ENCODE measurements at regions not wholly inside any gene's neighbourhood (a gene's known extent, or its start where the extent isn't known, plus 50 kb on each side); places are given as distances from the start of the nearest gene placed in this dataset.
"Not testable (repeated sequence)": the region's sequence is repeated elsewhere in the genome, so short reads cannot be mapped to it uniquely, and the experiment has no call there.

- no peaks in the 10 kb centered on the region for H3K9me3 ChIP-seq (ENCODE audit: control insufficient read depth, low read depth, low read length)
- H3K4me1 ChIP-seq (ENCODE audit: control insufficient read depth, low read depth, low read length): no peaks in the 10 kb centered on the region
- no peak overlapping the region for H3K27ac ChIP-seq (ENCODE audit: low read length)
- no peaks in the 10 kb centered on the region for H3K27me3 ChIP-seq (ENCODE audit: control insufficient read depth, insufficient read depth, low read length)
- no peak overlapping the region for H3K4me3 ChIP-seq (ENCODE audit: low read length)
- H3K36me3 ChIP-seq (ENCODE audit: control insufficient read depth, low read depth, low read length): no peaks in the 10 kb centered on the region
- no peak overlapping the region for H3K9ac ChIP-seq (ENCODE audit: low read length)
These were observed 61.9 kb upstream of the TARDBP start for GRCh38 chr1:10950316-10951172.

- not testable (repeated sequence) for H3K36me3 ChIP-seq (ENCODE audit: control insufficient read depth, low read depth, low read length); H3K27me3 ChIP-seq (ENCODE audit: control insufficient read depth, insufficient read depth, low read length); H3K4me1 ChIP-seq (ENCODE audit: control insufficient read depth, low read depth, low read length); H3K27ac ChIP-seq (ENCODE audit: low read length); H3K4me3 ChIP-seq (ENCODE audit: low read length); H3K9ac ChIP-seq (ENCODE audit: low read length); H3K9me3 ChIP-seq (ENCODE audit: control insufficient read depth, low read depth, low read length)
These were observed 61.2 kb upstream of the TARDBP start for GRCh38 chr1:10951298-10951697.

- H3K27ac ChIP-seq (ENCODE audit: low read length): no peak overlapping the region
- no peaks in the 10 kb centered on the region for H3K36me3 ChIP-seq (ENCODE audit: control insufficient read depth, low read depth, low read length)
- H3K9ac ChIP-seq (ENCODE audit: low read length): no peak overlapping the region
- H3K27me3 ChIP-seq (ENCODE audit: control insufficient read depth, insufficient read depth, low read length): no peaks in the 10 kb centered on the region
- no peaks in the 10 kb centered on the region for H3K9me3 ChIP-seq (ENCODE audit: control insufficient read depth, low read depth, low read length)
- H3K4me3 ChIP-seq (ENCODE audit: low read length): no peak overlapping the region
- no peaks in the 10 kb centered on the region for H3K4me1 ChIP-seq (ENCODE audit: control insufficient read depth, low read depth, low read length)
These were observed 60.5 kb upstream of the TARDBP start for GRCh38 chr1:10951961-10952360.

GRCh38 chr1:10953505-10954193 is 58.8 kb upstream of the TARDBP start:
- Histone ChIP-seq H3K9ac (ENCODE audit: low read length) (no peak overlapping the region), H3K27me3 (ENCODE audit: control insufficient read depth, insufficient read depth, low read length) (no peaks in the 10 kb centered on the region), H3K9me3 (ENCODE audit: control insufficient read depth, low read depth, low read length) (no peaks in the 10 kb centered on the region), H3K27ac (ENCODE audit: low read length) (no peak overlapping the region), H3K36me3 (ENCODE audit: control insufficient read depth, low read depth, low read length) (no peaks in the 10 kb centered on the region), H3K4me1 (ENCODE audit: control insufficient read depth, low read depth, low read length) (peaks cover 4% of the 10 kb centered on the region), H3K4me3 (ENCODE audit: low read length) (no peak overlapping the region)

- Histone ChIP-seq H3K36me3 (ENCODE audit: control insufficient read depth, low read depth, low read length) (no peaks in the 10 kb centered on the region), H3K4me1 (ENCODE audit: control insufficient read depth, low read depth, low read length) (peaks cover 8% of the 10 kb centered on the region), H3K4me3 (ENCODE audit: low read length) (no peak overlapping the region), H3K27ac (ENCODE audit: low read length) (no peak overlapping the region), H3K27me3 (ENCODE audit: control insufficient read depth, insufficient read depth, low read length) (no peaks in the 10 kb centered on the region), H3K9ac (ENCODE audit: low read length) (no peak overlapping the region), H3K9me3 (ENCODE audit: control insufficient read depth, low read depth, low read length) (no peaks in the 10 kb centered on the region)
These were observed 55.3 kb upstream of the TARDBP start for GRCh38 chr1:10957133-10957532.

- Histone ChIP-seq H3K27ac (ENCODE audit: low read length) (no peak overlapping the region), H3K36me3 (ENCODE audit: control insufficient read depth, low read depth, low read length) (no peaks in the 10 kb centered on the region), H3K4me1 (ENCODE audit: control insufficient read depth, low read depth, low read length) (peaks cover 8% of the 10 kb centered on the region), H3K4me3 (ENCODE audit: low read length) (no peak overlapping the region), H3K27me3 (ENCODE audit: control insufficient read depth, insufficient read depth, low read length) (no peaks in the 10 kb centered on the region), H3K9me3 (ENCODE audit: control insufficient read depth, low read depth, low read length) (no peaks in the 10 kb centered on the region), H3K9ac (ENCODE audit: low read length) (no peak overlapping the region)
These were observed 53.8 kb upstream of the TARDBP start for GRCh38 chr1:10958614-10959013.

- H3K4me1 ChIP-seq (ENCODE audit: control insufficient read depth, low read depth, low read length): peaks cover 8% of the 10 kb centered on the region
- H3K9ac ChIP-seq (ENCODE audit: low read length): no peak overlapping the region
- no peak overlapping the region for H3K27ac ChIP-seq (ENCODE audit: low read length)
- H3K4me3 ChIP-seq (ENCODE audit: low read length): no peak overlapping the region
- no peaks in the 10 kb centered on the region for H3K9me3 ChIP-seq (ENCODE audit: control insufficient read depth, low read depth, low read length)
- H3K27me3 ChIP-seq (ENCODE audit: control insufficient read depth, insufficient read depth, low read length): no peaks in the 10 kb centered on the region
- no peaks in the 10 kb centered on the region for H3K36me3 ChIP-seq (ENCODE audit: control insufficient read depth, low read depth, low read length)
These were observed 51.8 kb upstream of the TARDBP start for GRCh38 chr1:10960411-10961299.

GRCh38 chr1:10961300-10961833 is 51.1 kb upstream of the TARDBP start:
- no peaks in the 10 kb centered on the region for H3K9me3 ChIP-seq (ENCODE audit: control insufficient read depth, low read depth, low read length)
- H3K4me3 ChIP-seq (ENCODE audit: low read length): no peak overlapping the region
- H3K9ac ChIP-seq (ENCODE audit: low read length): no peak overlapping the region
- no peaks in the 10 kb centered on the region for H3K36me3 ChIP-seq (ENCODE audit: control insufficient read depth, low read depth, low read length)
- H3K27me3 ChIP-seq (ENCODE audit: control insufficient read depth, insufficient read depth, low read length): no peaks in the 10 kb centered on the region
- no peak overlapping the region for H3K27ac ChIP-seq (ENCODE audit: low read length)
- peaks cover 8% of the 10 kb centered on the region for H3K4me1 ChIP-seq (ENCODE audit: control insufficient read depth, low read depth, low read length)

- no peaks in the 10 kb centered on the region for H3K9me3 ChIP-seq (ENCODE audit: control insufficient read depth, low read depth, low read length)
- H3K9ac ChIP-seq (ENCODE audit: low read length): no peak overlapping the region
- H3K27me3 ChIP-seq (ENCODE audit: control insufficient read depth, insufficient read depth, low read length): no peaks in the 10 kb centered on the region
- no peak overlapping the region for H3K27ac ChIP-seq (ENCODE audit: low read length)
- no peak overlapping the region for H3K4me3 ChIP-seq (ENCODE audit: low read length)
- peaks cover 8% of the 10 kb centered on the region for H3K4me1 ChIP-seq (ENCODE audit: control insufficient read depth, low read depth, low read length)
- no peaks in the 10 kb centered on the region for H3K36me3 ChIP-seq (ENCODE audit: control insufficient read depth, low read depth, low read length)
These were observed 50.0 kb upstream of the TARDBP start for GRCh38 chr1:10962483-10962882.
